K562 (cell line): ENCODE measurements at regions not wholly inside any gene's neighbourhood (a gene's known extent, or its start where the extent isn't known, plus 50 kb on each side); places are given as distances from the start of the nearest gene placed in this dataset.

Source experiments
- ATAC-seq: fragments of 200-7000 bp; cut with Tn5 transposase; 3 replicates; pipeline ENCODE4 v1.9.1; 2020; ENCODE audit warnings: moderate library complexity
- BruUV-seq: library from RNA; stranded (reverse); fragments of 400-500 nt; replicated peaks from 2 replicates; lab custom pipeline; 2021; lab: Mats Ljungman, UMichigan
- CTCF ChIA-PET: fragments of 300-600 bp; formaldehyde crosslinking; extraction: SDS; loops from one replicate; lab custom pipeline; 2021; ENCODE audit warnings: low intra/inter-chr PET ratio; lab: Yijun Ruan, JAX
- POLR2A ChIA-PET: fragments of 300-600, 350-650 bp; sonication (Branson Sonifier 250); formaldehyde crosslinking; extraction: SDS; loops from one replicate; lab custom pipeline; 2021; ENCODE audit warnings: antibody characterized with exemption, inconsistent platforms; lab: Yijun Ruan, JAX
- DNase-seq, 4 experiments: peaks; one replicate each; pipeline versions ENCODE4 v3.0.0 to v3.0.0-alpha.2; 2011 to 2018; ENCODE audit warnings: low spot score in 3 of 4, mixed read lengths in 3 of 4; ENCODE audit errors: extremely low read depth in 1 of 4
- FAIRE-seq: peaks from 2 replicates; lab custom pipeline; 2011; peaks lifted over from hg19 to GRCh38; lab: Jason Lieb, UNC
- H2AFZ ChIP-seq: 2 replicates; pipeline ENCODE4 v1.6.0; 2011; ENCODE audit warnings: low read depth, low read length, control low read depth, inconsistent platforms
- H3K27ac ChIP-seq: fragments of 200-600 bp; 3 replicates; pipeline ENCODE4 v1.8.0; 2011; ENCODE audit warnings: low read depth, mild to moderate bottlenecking, control low read depth, inconsistent platforms, low read length, moderate library complexity, mixed read lengths; ENCODE audit errors: extremely low read depth
- H3K27me3 ChIP-seq, 2 experiments: fragments of 300-600 bp in 1 of 2; 2 replicates in 1 of 2; 3 replicates in 1 of 2; pipeline versions ENCODE4 v1.6.0 to v1.8.0; 2011; ENCODE audit warnings: inconsistent platforms in 2 of 2, low read length in 2 of 2, mild to moderate bottlenecking in 1 of 2, mixed read lengths in 1 of 2, moderate library complexity in 1 of 2; ENCODE audit not compliant: control insufficient read depth in 2 of 2, insufficient read depth in 2 of 2
- H3K36me3 ChIP-seq: fragments of 300-600 bp; 3 replicates; pipeline ENCODE4 v1.8.0; 2011; ENCODE audit warnings: mild to moderate bottlenecking, low read length, inconsistent platforms; ENCODE audit not compliant: control insufficient read depth, insufficient read depth
- H3K4me1 ChIP-seq, 2 experiments: fragments of 200-600 bp in 1 of 2; replicated peaks in 1 of 2; 2 replicates in 1 of 2; 3 replicates in 1 of 2; pipeline versions ENCODE4 v1.5.1 to v1.8.0; 2011; ENCODE audit warnings: inconsistent platforms in 2 of 2, low read length in 2 of 2, mild to moderate bottlenecking in 1 of 2, mixed read lengths in 1 of 2, moderate library complexity in 1 of 2; ENCODE audit not compliant: control insufficient read depth in 2 of 2, insufficient read depth in 2 of 2
- H3K4me2 ChIP-seq: 2 replicates; pipeline ENCODE4 v1.6.1; 2011; ENCODE audit warnings: low read length, control low read depth, inconsistent platforms, mixed read lengths; ENCODE audit not compliant: insufficient read depth
- H3K4me3 ChIP-seq: fragments of 200-600 bp; sonication (generic), shearing (Covaris generic); 2 replicates; pipeline ENCODE4 v1.5.1; 2016; ENCODE audit warnings: control low read depth, inconsistent platforms
- H3K79me2 ChIP-seq: fragments of 200-600 bp; 3 replicates; pipeline ENCODE4 v1.8.0; 2011; ENCODE audit warnings: low read length, inconsistent platforms; ENCODE audit not compliant: control insufficient read depth, insufficient read depth
- H3K9ac ChIP-seq, 2 experiments: 2 replicates each; pipeline versions ENCODE4 v1.6.0 to v1.6.1; 2011; ENCODE audit warnings: low read depth in 2 of 2, low read length in 2 of 2, control low read depth in 1 of 2, inconsistent platforms in 1 of 2, mild to moderate bottlenecking in 1 of 2, mixed read lengths in 1 of 2; ENCODE audit not compliant: insufficient read depth in 1 of 2
- H3K9me1 ChIP-seq: one replicate; pipeline ENCODE4 v1.6.0; 2011; ENCODE audit warnings: inconsistent platforms, mild to moderate bottlenecking, low read length, moderate library complexity; ENCODE audit not compliant: control insufficient read depth, insufficient read depth
- H3K9me3 ChIP-seq: replicated peaks from 2 replicates; pipeline ENCODE4 v1.5.1; 2011; ENCODE audit warnings: low read depth, low read length, inconsistent platforms; ENCODE audit not compliant: control insufficient read depth, insufficient read depth
- H4K20me1 ChIP-seq: replicated peaks from 2 replicates; pipeline ENCODE4 v1.6.1; 2011; ENCODE audit warnings: low read length, inconsistent platforms, mixed read lengths; ENCODE audit not compliant: control insufficient read depth, insufficient read depth
- ARID4B ChIP-seq: sonication (generic); formaldehyde crosslinking; IDR thresholded peaks from 2 replicates; pipeline ENCODE4 v1.8.0; 2022; ENCODE audit warnings: mild to moderate bottlenecking, missing genetic modification reagents
- ATF1 ChIP-seq, 2 experiments: fragments of 450-650 bp in 1 of 2; IDR thresholded peaks; 2 replicates each; pipeline ENCODE4 v1.6.1; 2016; ENCODE audit warnings: missing compliant biosample characterization in 1 of 2, missing genetic modification characterization in 1 of 2
- DIDO1 ChIP-seq: fragments of 450-650 bp; IDR thresholded peaks from 2 replicates; pipeline ENCODE4 v1.6.1; 2016; ENCODE audit warnings: low read depth, missing biosample characterization, missing genetic modification characterization
- DMBX1 ChIP-seq: fragments of 250-450 bp; sonication (Bioruptor Pico); IDR thresholded peaks from 2 replicates; pipeline ENCODE4 v1.8.0; 2022; ENCODE audit warnings: inconsistent platforms, mild to moderate bottlenecking, moderate library complexity, borderline replicate concordance
- KDM2B ChIP-seq: fragments of 250-450 bp; sonication (Bioruptor Pico); IDR thresholded peaks from 2 replicates; pipeline ENCODE4 v1.8.0; 2021; ENCODE audit warnings: mild to moderate bottlenecking, moderate library complexity
- MECOM ChIP-seq: fragments of 250-450 bp; sonication (Bioruptor Pico); IDR thresholded peaks from 2 replicates; pipeline ENCODE4 v1.8.0; 2022; ENCODE audit warnings: inconsistent platforms
- NBN ChIP-seq: fragments of 450-650 bp; IDR thresholded peaks from 2 replicates; pipeline ENCODE4 v1.6.1; 2016; ENCODE audit warnings: low read depth, mild to moderate bottlenecking
- PHB ChIP-seq: fragments of 250-450 bp; sonication (Bioruptor Pico); IDR thresholded peaks from 2 replicates; pipeline ENCODE4 v1.5.0; 2021
- PYGO2 ChIP-seq: fragments of 450-650 bp; IDR thresholded peaks from 2 replicates; pipeline ENCODE4 v1.6.1; 2016; ENCODE audit warnings: mild to moderate bottlenecking, missing genetic modification characterization, moderate library complexity, missing compliant biosample characterization
- RBBP5 ChIP-seq: fragments of 200-600 bp; sonication (generic); IDR thresholded peaks from 2 replicates; pipeline ENCODE4 v1.6.1; 2012; ENCODE audit warnings: borderline replicate concordance, mild to moderate bottlenecking, low read length, control low read depth, inconsistent platforms; ENCODE audit not compliant: insufficient read depth, poor library complexity, severe bottlenecking
- SRSF1 ChIP-seq: fragments of 200-400 bp; formaldehyde crosslinking; IDR thresholded peaks from 2 replicates; pipeline ENCODE4 v1.6.1; 2017; ENCODE audit warnings: mild to moderate bottlenecking, low read depth, low read length, moderate library complexity
- STAT5B ChIP-seq: fragments of 250-450 bp; sonication (Bioruptor Pico); IDR thresholded peaks from 2 replicates; pipeline ENCODE4 v1.8.0; 2021; ENCODE audit warnings: mild to moderate bottlenecking, inconsistent platforms
- TAF7 ChIP-seq: fragments of 450-650 bp; IDR thresholded peaks from 2 replicates; pipeline ENCODE4 v1.6.1; 2016; ENCODE audit warnings: missing genetic modification characterization, missing compliant biosample characterization
- ZNF431 ChIP-seq: sonication (generic); formaldehyde crosslinking; IDR thresholded peaks from 2 replicates; pipeline ENCODE4 v1.8.0; 2022; ENCODE audit warnings: mild to moderate bottlenecking, missing genetic modification reagents
- ZNF695 ChIP-seq: fragments of 450-650 bp; formaldehyde crosslinking; IDR thresholded peaks from 2 replicates; pipeline ENCODE4 v1.4.0; 2020; ENCODE audit warnings: mild to moderate bottlenecking, moderate library complexity
- ZNF707 ChIP-seq: fragments of 250-450 bp; sonication (Bioruptor Pico); conservative IDR thresholded peaks from 2 replicates; pipeline ENCODE4 v1.8.0; 2022; ENCODE audit warnings: inconsistent platforms, mild to moderate bottlenecking, moderate library complexity
- WGBS: fragments of 100-300 bp; shearing (Covaris generic); methylation state at CpG from one replicate; pipeline ENCODE4 v1.1.6; 2016; ENCODE audit warnings: low coverage, mixed read lengths; ENCODE audit not compliant: insufficient coverage; ENCODE audit errors: missing lambda C conversion rate; 5-methylcytosine and 5-hydroxymethylcytosine counted together
- in situ Hi-C: fragments of 300-500 bp; cut with MboI; formaldehyde crosslinking; loops from 4 replicates; pipeline ENCODE4 v1.15.0; 2018; ENCODE audit warnings: inconsistent platforms, mixed read lengths
- intact Hi-C: fragments of 100-400 bp; cut with micrococcal nuclease; formaldehyde crosslinking; loops from 2 replicates; pipeline ENCODE4 v1.14.2; 2022
- TF ChIP-seq, protein P1 (sequence below): fragments of 450-650 bp; IDR thresholded peaks from 2 replicates; pipeline ENCODE4 v1.6.1; 2016

- FAIRE-seq (no peak), DNase-seq (no peak), ATAC-seq (no peak)
- H3K79me2 ChIP-seq = peaks cover 6% of the 10 kb centered on the region; the same call in 1 of the 3 replicates
- no peak overlapping the region for H3K4me3 ChIP-seq
- H3K27ac ChIP-seq = peak overlapping the region; percentile 98
- H3K9me1 ChIP-seq = no peaks in the 10 kb centered on the region
- H4K20me1 ChIP-seq = no peaks in the 10 kb centered on the region
- H3K9ac ChIP-seq = peak overlapping the region; percentile 8 to 84; a peak in 3 of 4 replicates
- ChIA-PET POLR2A (interaction anchor here (0.5 to 7.6 kb wide), 9 partner anchors 10 to 495 kb away, joined by 3 to 97 read pairs (median 4); partner anchors contain the start of gene TBL1XR1), CTCF (interaction anchor here (1.7 kb wide), 1 partner anchor 163 kb away, joined by 13 read pairs; the partner anchor contains the start of gene TBL1XR1)
- WGBS = 49% methylated on average over 13 of the region's 13 CpGs
- H3K36me3 ChIP-seq = no peaks in the 10 kb centered on the region
- H3K4me2 ChIP-seq = peak overlapping the region; percentile 75; the same call in 1 of the 2 replicates
- H3K4me1 ChIP-seq = peaks cover 32 to 48% of the 10 kb centered on the region in 2 experiments
- H3K27me3 ChIP-seq = no peaks in the 10 kb centered on the region
- BruUV-seq = no TSS peak
- H2AFZ ChIP-seq = peak overlapping the region; percentile 93
- intact Hi-C loops (loop anchor here (10.0 kb wide), 1 partner anchor 487 kb away; no protein-coding TSS in a partner anchor), in situ Hi-C loops (loop anchor here (5.0 kb wide), 2 partner anchors 164 to 304 kb away; partner anchors contain the start of gene TBL1XR1)
- H3K9me3 ChIP-seq = no peaks in the 10 kb centered on the region
- TF ChIP-seq ZNF707 (CRISPR knock-in tag) (no peak), NBN (no peak), ZNF431 (CRISPR knock-in tag) (no peak), TAF7 (tag) (no peak), DMBX1 (CRISPR knock-in tag) (peak; percentile 69), SRSF1 (no peak), STAT5B (CRISPR knock-in tag) (no peak), KDM2B (CRISPR knock-in tag) (no peak), PYGO2 (tag) (no peak; the same call in 1 of the 2 replicates), ZNF695 (CRISPR knock-in tag) (no peak), ARID4B (CRISPR knock-in tag) (no peak), ATF1 (CRISPR knock-in tag; IDR thresholded peaks at IDR 0.05) (no peak), ATF1 (tag; IDR thresholded peaks at IDR 0.05) (no peak), PHB (CRISPR knock-in tag) (no peak), DIDO1 (no peak), RBBP5 (no peak), MECOM (CRISPR knock-in tag) (no peak)
- TF ChIP-seq, protein P1, sequence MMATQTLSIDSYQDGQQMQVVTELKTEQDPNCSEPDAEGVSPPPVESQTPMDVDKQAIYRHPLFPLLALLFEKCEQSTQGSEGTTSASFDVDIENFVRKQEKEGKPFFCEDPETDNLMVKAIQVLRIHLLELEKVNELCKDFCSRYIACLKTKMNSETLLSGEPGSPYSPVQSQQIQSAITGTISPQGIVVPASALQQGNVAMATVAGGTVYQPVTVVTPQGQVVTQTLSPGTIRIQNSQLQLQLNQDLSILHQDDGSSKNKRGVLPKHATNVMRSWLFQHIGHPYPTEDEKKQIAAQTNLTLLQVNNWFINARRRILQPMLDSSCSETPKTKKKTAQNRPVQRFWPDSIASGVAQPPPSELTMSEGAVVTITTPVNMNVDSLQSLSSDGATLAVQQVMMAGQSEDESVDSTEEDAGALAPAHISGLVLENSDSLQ = no peak
These were observed 164.0 kb upstream of the TBL1XR1 start for GRCh38 chr3:177361081-177361938.
